ENCODE measurements at regions not wholly inside any gene's neighbourhood (a gene's known extent, or its start where the extent isn't known, plus 50 kb on each side); places are given as distances from the start of the nearest gene placed in this dataset.
A peak's percentile ranks its signal among the peaks of the same experiment; 100 is the strongest.

GRCh38 chr3:120544361-120544760 is 51.8 kb upstream of the NDUFB4 start:
- no peak for DNase-seq

- DNase-seq, result no peak
Measured at GRCh38 chr3:120536642-120537041, 59.5 kb upstream of the NDUFB4 start.

- no peak for DNase-seq
Measured at GRCh38 chr3:120532969-120533368, 63.2 kb upstream of the NDUFB4 start.

GRCh38 chr3:120528163-120528562 is 68.0 kb upstream of the NDUFB4 start:
- no peak for DNase-seq

GRCh38 chr3:120526011-120526870 is 69.9 kb upstream of the NDUFB4 start:
- no peak for DNase-seq

- DNase-seq, result no peak
Measured at GRCh38 chr3:120524171-120524923, 71.8 kb upstream of the NDUFB4 start.

- DNase-seq, result no peak
Measured at GRCh38 chr3:120516136-120516535, 65.3 kb upstream of the FSTL1 start.

GRCh38 chr3:120512655-120513054 is 61.9 kb upstream of the FSTL1 start:
- no peak for DNase-seq

- DNase-seq, result peak; percentile 50
Measured at GRCh38 chr3:120506828-120507774, 56.3 kb upstream of the FSTL1 start.

GRCh38 chr3:120506076-120506827 is 55.5 kb upstream of the FSTL1 start:
- DNase-seq, result no peak

- DNase-seq, result no peak
Measured at GRCh38 chr3:120503727-120504616, 53.2 kb upstream of the FSTL1 start.

- no peak for DNase-seq
Measured at GRCh38 chr3:120502116-120502515, 51.3 kb upstream of the FSTL1 start.

Measured in left kidney (tissue), 1 donor.